Fibroblast of skin of left quadriceps (primary cell): ENCODE measurements at regions not wholly inside any gene's neighbourhood (a gene's known extent, or its start where the extent isn't known, plus 50 kb on each side); places are given as distances from the start of the nearest gene placed in this dataset.
A peak's percentile ranks its signal among the peaks of the same experiment; 100 is the strongest.

ENCODE experiments used
- DNase-seq, 2 experiments: peaks; one replicate each; pipeline ENCODE4 v3.0.0-alpha.2; 2013; ENCODE audit warnings: low read depth in 2 of 2

GRCh38 chr15:26376243-26376642, 396.6 kb downstream of the GABRB3 start:
- no peak for DNase-seq

- DNase-seq = no peak
Observed at GRCh38 chr15:26374806-26375205, 398.1 kb downstream of the GABRB3 start.

GRCh38 chr15:26372706-26373105, 400.2 kb downstream of the GABRB3 start:
- no peak for DNase-seq

- no peak for DNase-seq
Observed at GRCh38 chr15:26365077-26365476, 407.8 kb downstream of the GABRB3 start.

- DNase-seq = no peak
Observed at GRCh38 chr15:26359855-26360254, 413.0 kb downstream of the GABRB3 start.

- no peak for DNase-seq
Observed at GRCh38 chr15:26358708-26359107, 414.2 kb downstream of the GABRB3 start.

GRCh38 chr15:26357653-26358052, 415.2 kb downstream of the GABRB3 start:
- no peak for DNase-seq

GRCh38 chr15:26355472-26356074, 417.3 kb downstream of the GABRB3 start:
- no peak for DNase-seq

GRCh38 chr15:26352909-26353308, 420.0 kb downstream of the GABRB3 start:
- DNase-seq = no peak

- DNase-seq = no peak
Observed at GRCh38 chr15:26352406-26352805, 420.5 kb downstream of the GABRB3 start.

GRCh38 chr15:26325495-26325894, 447.4 kb downstream of the GABRB3 start:
- no peak for DNase-seq

- no peak for DNase-seq
Observed at GRCh38 chr15:26323566-26323965, 449.3 kb downstream of the GABRB3 start.

GRCh38 chr15:26318689-26319088, 454.2 kb downstream of the GABRB3 start:
- DNase-seq = no peak

GRCh38 chr15:26314577-26314976, 451.4 kb upstream of the ATP10A start:
- DNase-seq = no peak

- no peak for DNase-seq
Observed at GRCh38 chr15:26311710-26312236, 448.6 kb upstream of the ATP10A start.

GRCh38 chr15:26298659-26299170, 435.6 kb upstream of the ATP10A start:
- peak in 1 of 2 experiments; percentile 10 for DNase-seq

- DNase-seq = no peak
Observed at GRCh38 chr15:26298010-26298658, 435.0 kb upstream of the ATP10A start.

- no peak for DNase-seq
Observed at GRCh38 chr15:26295336-26296085, 432.4 kb upstream of the ATP10A start.

GRCh38 chr15:26294059-26294689, 431.0 kb upstream of the ATP10A start:
- DNase-seq = no peak

- no peak for DNase-seq
Observed at GRCh38 chr15:26287381-26287780, 424.3 kb upstream of the ATP10A start.

GRCh38 chr15:26280281-26280680, 417.2 kb upstream of the ATP10A start:
- DNase-seq = no peak

- DNase-seq = no peak
Observed at GRCh38 chr15:26261966-26262365, 398.8 kb upstream of the ATP10A start.
